GM12878 (cell line): ENCODE measurements at regions not wholly inside any gene's neighbourhood (a gene's known extent, or its start where the extent isn't known, plus 50 kb on each side); places are given as distances from the start of the nearest gene placed in this dataset.

Experiments used
- ATAC-seq: fragments of 200-7000 bp; cut with Tn5 transposase; 3 replicates; pipeline ENCODE4 v1.9.1; 2020; ENCODE audit warnings: mild to moderate bottlenecking, moderate library complexity
- BruUV-seq: library from RNA; stranded (reverse); fragments of 400-500 nt; replicated peaks from 2 replicates; lab custom pipeline; 2021; lab: Mats Ljungman, UMichigan
- CTCF ChIA-PET: fragments of 300-600 bp; sonication (Branson Sonifier 250); formaldehyde crosslinking; extraction: SDS; loops from one replicate; lab custom pipeline; 2021; ENCODE audit warnings: inconsistent platforms; lab: Yijun Ruan, JAX
- POLR2A ChIA-PET: fragments of 350-600 bp; formaldehyde crosslinking; extraction: SDS; loops from one replicate; lab custom pipeline; 2021; ENCODE audit warnings: inconsistent platforms; lab: Charles Lee
- RAD21 ChIA-PET: fragments of 300-600 bp; sonication (Branson Sonifier 250); formaldehyde crosslinking; loops from one replicate; lab custom pipeline; 2023; ENCODE audit warnings: antibody characterized with exemption; ENCODE audit not compliant: unreplicated experiment; lab: Charles Lee
- SMC1A ChIA-PET: fragments of 300-600 bp; sonication (Branson Sonifier 250); formaldehyde crosslinking; loops from one replicate; lab custom pipeline; 2023; ENCODE audit not compliant: unreplicated experiment, uncharacterized antibody; lab: Charles Lee
- DNase-seq: peaks from one replicate; pipeline ENCODE4 v3.0.0-alpha.2; 2011; ENCODE audit warnings: low read depth, low spot score
- FAIRE-seq: peaks from 3 replicates; lab custom pipeline; 2011; peaks lifted over from hg19 to GRCh38; lab: Jason Lieb, UNC
- H2AFZ ChIP-seq: 2 replicates; pipeline ENCODE4 v1.6.0; 2011; ENCODE audit warnings: low read depth, low read length, control low read depth; ENCODE audit not compliant: control insufficient read depth
- H3K27ac ChIP-seq: 2 replicates; pipeline ENCODE4 v1.5.1; 2011; ENCODE audit warnings: control low read depth; ENCODE audit not compliant: control insufficient read depth, insufficient read depth
- H3K27me3 ChIP-seq, 2 experiments: replicated peaks in 1 of 2; 2 replicates each; pipeline versions ENCODE4 v1.6.0 to v1.6.1; 2011; ENCODE audit warnings: low read length in 1 of 2; ENCODE audit not compliant: control insufficient read depth in 2 of 2, insufficient read depth in 2 of 2
- H3K36me3 ChIP-seq, 2 experiments: 2 replicates each; pipeline ENCODE4 v1.5.1; 2011; ENCODE audit warnings: low read length in 1 of 2; ENCODE audit not compliant: control insufficient read depth in 2 of 2, insufficient read depth in 2 of 2
- H3K4me1 ChIP-seq: 2 replicates; pipeline ENCODE4 v1.6.1; 2011; ENCODE audit warnings: mild to moderate bottlenecking, low read length, moderate library complexity, mixed read lengths; ENCODE audit not compliant: control insufficient read depth, insufficient read depth
- H3K4me2 ChIP-seq: 2 replicates; pipeline ENCODE4 v1.6.0; 2011; ENCODE audit warnings: control low read depth; ENCODE audit not compliant: control insufficient read depth, insufficient read depth
- H3K4me3 ChIP-seq: fragments of 200-600 bp; sonication (generic); 2 replicates; pipeline ENCODE4 v1.5.1; 2016
- H3K79me2 ChIP-seq: 2 replicates; pipeline ENCODE4 v1.6.0; 2011; ENCODE audit warnings: low read length; ENCODE audit not compliant: control insufficient read depth, insufficient read depth
- H3K9ac ChIP-seq: 2 replicates; pipeline ENCODE4 v1.8.0; 2011; ENCODE audit warnings: low read length, control low read depth, mixed read lengths; ENCODE audit not compliant: control insufficient read depth, insufficient read depth
- H3K9me3 ChIP-seq: replicated peaks from 3 replicates; pipeline ENCODE4 v1.5.1; 2011; ENCODE audit warnings: mild to moderate bottlenecking, low read length; ENCODE audit not compliant: control insufficient read depth, insufficient read depth
- H4K20me1 ChIP-seq: 2 replicates; pipeline ENCODE4 v1.6.0; 2011; ENCODE audit not compliant: control insufficient read depth, insufficient read depth
- CHD1 ChIP-seq: IDR thresholded peaks from 2 replicates; pipeline ENCODE4 v1.6.1; 2012; ENCODE audit warnings: low read depth, low read length, improper control_type of control experiment
- EZH2 ChIP-seq: IDR thresholded peaks from 2 replicates; pipeline ENCODE4 v1.6.1; 2012; ENCODE audit warnings: low read depth, mild to moderate bottlenecking, control low read depth, inconsistent platforms, low read length, borderline replicate concordance; ENCODE audit not compliant: control insufficient read depth
- HDGF ChIP-seq: fragments of 450-650 bp; IDR thresholded peaks from 2 replicates; pipeline ENCODE4 v1.6.1; 2016; ENCODE audit warnings: antibody characterized with exemption
- LARP7 ChIP-seq: fragments of 450-650 bp; IDR thresholded peaks from 2 replicates; pipeline ENCODE4 v1.6.1; 2017; ENCODE audit warnings: mild to moderate bottlenecking
- MTA2 ChIP-seq: fragments of 450-650 bp; IDR thresholded peaks from 2 replicates; pipeline ENCODE4 v1.6.1; 2016; ENCODE audit warnings: low read depth, mild to moderate bottlenecking, moderate library complexity
- NR2C1 ChIP-seq: fragments of 450-650 bp; IDR thresholded peaks from 2 replicates; pipeline ENCODE4 v1.6.1; 2017; ENCODE audit warnings: antibody characterized with exemption, mild to moderate bottlenecking, moderate library complexity
- PML ChIP-seq: IDR thresholded peaks from 2 replicates; pipeline ENCODE4 v1.6.1; 2012; ENCODE audit warnings: low read length, inconsistent platforms
- RAD21 ChIP-seq: IDR thresholded peaks from 2 replicates; pipeline ENCODE4 v1.6.1; 2011; ENCODE audit warnings: mild to moderate bottlenecking, low read depth, low read length, moderate library complexity; ENCODE audit not compliant: insufficient read depth
- RAD51 ChIP-seq: fragments of 450-650 bp; IDR thresholded peaks from 2 replicates; pipeline ENCODE4 v1.6.1; 2016; ENCODE audit warnings: moderate library complexity, mild to moderate bottlenecking, inconsistent platforms
- RCOR1 ChIP-seq: conservative IDR thresholded peaks from 2 replicates; pipeline ENCODE4 v1.6.1; 2012; ENCODE audit warnings: low read depth, low read length, improper control_type of control experiment
- RFX5 ChIP-seq: IDR thresholded peaks from 2 replicates; pipeline ENCODE4 v1.6.1; 2011; ENCODE audit warnings: low read depth, low read length, improper control_type of control experiment
- RUNX3 ChIP-seq: IDR thresholded peaks from 2 replicates; pipeline ENCODE4 v1.6.1; 2012; ENCODE audit warnings: low read length, inconsistent platforms
- SIN3A ChIP-seq: IDR thresholded peaks from 2 replicates; pipeline ENCODE4 v1.6.1; 2012; ENCODE audit warnings: low read depth, low read length, improper control_type of control experiment
- SREBF2 ChIP-seq: IDR thresholded peaks from 2 replicates; pipeline ENCODE4 v1.6.1; 2012; ENCODE audit warnings: mild to moderate bottlenecking, low read length
- ZZZ3 ChIP-seq: IDR thresholded peaks from 2 replicates; pipeline ENCODE4 v1.6.1; 2011; ENCODE audit warnings: low read depth; ENCODE audit not compliant: control insufficient read depth, insufficient read length
- whole genome bisulfite sequencing: methylation state at CpG from one replicate; pipeline ENCODE4 v1.1.6; 2016; ENCODE audit warnings: low lambda C conversion rate; ENCODE audit not compliant: insufficient replicate concordance, insufficient coverage; ENCODE audit errors: missing lambda C conversion rate; 5-methylcytosine and 5-hydroxymethylcytosine counted together
- in situ Hi-C: fragments of 300-500 bp; cut with MboI; formaldehyde crosslinking; loops from 9 replicates; pipeline ENCODE4 v1.14.3; 2018; ENCODE audit warnings: mixed read lengths
- intact Hi-C: fragments of 100-400 bp; cut with micrococcal nuclease; formaldehyde crosslinking; loops from one replicate; pipeline ENCODE4 v1.14.2; 2022; ENCODE audit not compliant: unreplicated experiment
- TF ChIP-seq, protein P1 (sequence below): fragments of 450-650 bp; formaldehyde crosslinking; IDR thresholded peaks from 2 replicates; pipeline ENCODE4 v1.5.0; 2022; ENCODE audit warnings: mild to moderate bottlenecking, missing genetic modification characterization
- TF ChIP-seq, protein P2 (sequence below): fragments of 450-650 bp; IDR thresholded peaks from 2 replicates; pipeline ENCODE4 v1.6.1; 2016; ENCODE audit warnings: mild to moderate bottlenecking, moderate library complexity, borderline replicate concordance
- TF ChIP-seq, protein P3 (sequence below): fragments of 450-650 bp; IDR thresholded peaks from 2 replicates; pipeline ENCODE4 v1.6.1; 2018; ENCODE audit warnings: mild to moderate bottlenecking, low read depth, moderate library complexity; ENCODE audit not compliant: partially characterized antibody

DNA sequence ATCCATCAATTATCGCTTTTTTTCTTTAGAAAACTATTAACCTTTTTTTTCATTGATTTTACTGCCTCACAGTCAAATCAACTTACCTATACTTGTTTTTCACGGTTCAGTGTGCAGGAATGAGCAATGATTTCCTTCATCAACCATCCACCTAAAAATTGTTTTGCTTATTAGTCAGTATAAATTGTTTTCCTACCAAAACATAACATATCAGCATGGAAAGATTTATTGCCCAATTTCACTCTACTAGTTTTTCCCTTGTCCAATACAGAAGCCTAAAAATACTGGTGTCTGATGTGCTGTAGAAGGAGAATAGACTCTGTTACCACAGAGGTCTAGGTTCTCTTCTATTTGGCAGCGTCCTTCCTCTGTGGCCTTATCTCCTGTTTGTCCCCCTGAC is 558.2 kb upstream of the CITED2 start:
- CTCF ChIA-PET = no interaction called here
- in situ Hi-C loops (no loop called here), intact Hi-C loops (no loop called here)
- no peak overlapping the region for H3K27ac ChIP-seq
- 40% methylated on average over 3 of the region's 3 CpGs for WGBS
- no peak overlapping the region for H3K9ac ChIP-seq
- no peaks in the 10 kb centered on the region for H3K36me3 ChIP-seq
- no peaks in the 10 kb centered on the region for H3K27me3 ChIP-seq
- no peak overlapping the region for H3K4me3 ChIP-seq
- BruUV-seq = no TSS peak
- no peak overlapping the region for H3K4me2 ChIP-seq
- ATAC-seq (no peak), FAIRE-seq (no peak), DNase-seq (no peak)
- RAD21 ChIA-PET = no interaction called here
- POLR2A ChIA-PET = no interaction called here
- TF ChIP-seq HDGF (no peak), RAD21 (no peak), RFX5 (no peak), RCOR1 (no peak), CHD1 (no peak), MTA2 (no peak), SIN3A (no peak), RAD51 (no peak), ZZZ3 (no peak), PML (no peak), RUNX3 (no peak), NR2C1 (no peak), EZH2 (no peak), SREBF2 (no peak), LARP7 (no peak)
- TF ChIP-seq, protein P1, sequence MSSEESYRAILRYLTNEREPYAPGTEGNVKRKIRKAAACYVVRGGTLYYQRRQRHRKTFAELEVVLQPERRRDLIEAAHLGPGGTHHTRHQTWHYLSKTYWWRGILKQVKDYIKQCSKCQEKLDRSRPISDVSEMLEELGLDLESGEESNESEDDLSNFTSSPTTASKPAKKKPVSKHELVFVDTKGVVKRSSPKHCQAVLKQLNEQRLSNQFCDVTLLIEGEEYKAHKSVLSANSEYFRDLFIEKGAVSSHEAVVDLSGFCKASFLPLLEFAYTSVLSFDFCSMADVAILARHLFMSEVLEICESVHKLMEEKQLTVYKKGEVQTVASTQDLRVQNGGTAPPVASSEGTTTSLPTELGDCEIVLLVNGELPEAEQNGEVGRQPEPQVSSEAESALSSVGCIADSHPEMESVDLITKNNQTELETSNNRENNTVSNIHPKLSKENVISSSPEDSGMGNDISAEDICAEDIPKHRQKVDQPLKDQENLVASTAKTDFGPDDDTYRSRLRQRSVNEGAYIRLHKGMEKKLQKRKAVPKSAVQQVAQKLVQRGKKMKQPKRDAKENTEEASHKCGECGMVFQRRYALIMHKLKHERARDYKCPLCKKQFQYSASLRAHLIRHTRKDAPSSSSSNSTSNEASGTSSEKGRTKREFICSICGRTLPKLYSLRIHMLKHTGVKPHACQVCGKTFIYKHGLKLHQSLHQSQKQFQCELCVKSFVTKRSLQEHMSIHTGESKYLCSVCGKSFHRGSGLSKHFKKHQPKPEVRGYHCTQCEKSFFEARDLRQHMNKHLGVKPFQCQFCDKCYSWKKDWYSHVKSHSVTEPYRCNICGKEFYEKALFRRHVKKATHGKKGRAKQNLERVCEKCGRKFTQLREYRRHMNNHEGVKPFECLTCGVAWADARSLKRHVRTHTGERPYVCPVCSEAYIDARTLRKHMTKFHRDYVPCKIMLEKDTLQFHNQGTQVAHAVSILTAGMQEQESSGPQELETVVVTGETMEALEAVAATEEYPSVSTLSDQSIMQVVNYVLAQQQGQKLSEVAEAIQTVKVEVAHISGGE = no peak
- TF ChIP-seq, protein P2, sequence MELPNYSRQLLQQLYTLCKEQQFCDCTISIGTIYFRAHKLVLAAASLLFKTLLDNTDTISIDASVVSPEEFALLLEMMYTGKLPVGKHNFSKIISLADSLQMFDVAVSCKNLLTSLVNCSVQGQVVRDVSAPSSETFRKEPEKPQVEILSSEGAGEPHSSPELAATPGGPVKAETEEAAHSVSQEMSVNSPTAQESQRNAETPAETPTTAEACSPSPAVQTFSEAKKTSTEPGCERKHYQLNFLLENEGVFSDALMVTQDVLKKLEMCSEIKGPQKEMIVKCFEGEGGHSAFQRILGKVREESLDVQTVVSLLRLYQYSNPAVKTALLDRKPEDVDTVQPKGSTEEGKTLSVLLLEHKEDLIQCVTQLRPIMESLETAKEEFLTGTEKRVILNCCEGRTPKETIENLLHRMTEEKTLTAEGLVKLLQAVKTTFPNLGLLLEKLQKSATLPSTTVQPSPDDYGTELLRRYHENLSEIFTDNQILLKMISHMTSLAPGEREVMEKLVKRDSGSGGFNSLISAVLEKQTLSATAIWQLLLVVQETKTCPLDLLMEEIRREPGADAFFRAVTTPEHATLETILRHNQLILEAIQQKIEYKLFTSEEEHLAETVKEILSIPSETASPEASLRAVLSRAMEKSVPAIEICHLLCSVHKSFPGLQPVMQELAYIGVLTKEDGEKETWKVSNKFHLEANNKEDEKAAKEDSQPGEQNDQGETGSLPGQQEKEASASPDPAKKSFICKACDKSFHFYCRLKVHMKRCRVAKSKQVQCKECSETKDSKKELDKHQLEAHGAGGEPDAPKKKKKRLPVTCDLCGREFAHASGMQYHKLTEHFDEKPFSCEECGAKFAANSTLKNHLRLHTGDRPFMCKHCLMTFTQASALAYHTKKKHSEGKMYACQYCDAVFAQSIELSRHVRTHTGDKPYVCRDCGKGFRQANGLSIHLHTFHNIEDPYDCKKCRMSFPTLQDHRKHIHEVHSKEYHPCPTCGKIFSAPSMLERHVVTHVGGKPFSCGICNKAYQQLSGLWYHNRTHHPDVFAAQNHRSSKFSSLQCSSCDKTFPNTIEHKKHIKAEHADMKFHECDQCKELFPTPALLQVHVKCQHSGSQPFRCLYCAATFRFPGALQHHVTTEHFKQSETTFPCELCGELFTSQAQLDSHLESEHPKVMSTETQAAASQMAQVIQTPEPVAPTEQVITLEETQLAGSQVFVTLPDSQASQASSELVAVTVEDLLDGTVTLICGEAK = no peak
- TF ChIP-seq, protein P3, sequence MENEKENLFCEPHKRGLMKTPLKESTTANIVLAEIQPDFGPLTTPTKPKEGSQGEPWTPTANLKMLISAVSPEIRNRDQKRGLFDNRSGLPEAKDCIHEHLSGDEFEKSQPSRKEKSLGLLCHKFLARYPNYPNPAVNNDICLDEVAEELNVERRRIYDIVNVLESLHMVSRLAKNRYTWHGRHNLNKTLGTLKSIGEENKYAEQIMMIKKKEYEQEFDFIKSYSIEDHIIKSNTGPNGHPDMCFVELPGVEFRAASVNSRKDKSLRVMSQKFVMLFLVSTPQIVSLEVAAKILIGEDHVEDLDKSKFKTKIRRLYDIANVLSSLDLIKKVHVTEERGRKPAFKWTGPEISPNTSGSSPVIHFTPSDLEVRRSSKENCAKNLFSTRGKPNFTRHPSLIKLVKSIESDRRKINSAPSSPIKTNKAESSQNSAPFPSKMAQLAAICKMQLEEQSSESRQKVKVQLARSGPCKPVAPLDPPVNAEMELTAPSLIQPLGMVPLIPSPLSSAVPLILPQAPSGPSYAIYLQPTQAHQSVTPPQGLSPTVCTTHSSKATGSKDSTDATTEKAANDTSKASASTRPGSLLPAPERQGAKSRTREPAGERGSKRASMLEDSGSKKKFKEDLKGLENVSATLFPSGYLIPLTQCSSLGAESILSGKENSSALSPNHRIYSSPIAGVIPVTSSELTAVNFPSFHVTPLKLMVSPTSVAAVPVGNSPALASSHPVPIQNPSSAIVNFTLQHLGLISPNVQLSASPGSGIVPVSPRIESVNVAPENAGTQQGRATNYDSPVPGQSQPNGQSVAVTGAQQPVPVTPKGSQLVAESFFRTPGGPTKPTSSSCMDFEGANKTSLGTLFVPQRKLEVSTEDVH = no peak
- no peaks in the 10 kb centered on the region for H3K79me2 ChIP-seq
- no peak overlapping the region for H2AFZ ChIP-seq
- H3K4me1 ChIP-seq = no peaks in the 10 kb centered on the region
- H4K20me1 ChIP-seq = no peaks in the 10 kb centered on the region
- SMC1A ChIA-PET = no interaction called here
- no peaks in the 10 kb centered on the region for H3K9me3 ChIP-seq
